ENCODE measurements at regions not wholly inside any gene's neighbourhood (a gene's known extent, or its start where the extent isn't known, plus 50 kb on each side); places are given as distances from the start of the nearest gene placed in this dataset.

DNA sequence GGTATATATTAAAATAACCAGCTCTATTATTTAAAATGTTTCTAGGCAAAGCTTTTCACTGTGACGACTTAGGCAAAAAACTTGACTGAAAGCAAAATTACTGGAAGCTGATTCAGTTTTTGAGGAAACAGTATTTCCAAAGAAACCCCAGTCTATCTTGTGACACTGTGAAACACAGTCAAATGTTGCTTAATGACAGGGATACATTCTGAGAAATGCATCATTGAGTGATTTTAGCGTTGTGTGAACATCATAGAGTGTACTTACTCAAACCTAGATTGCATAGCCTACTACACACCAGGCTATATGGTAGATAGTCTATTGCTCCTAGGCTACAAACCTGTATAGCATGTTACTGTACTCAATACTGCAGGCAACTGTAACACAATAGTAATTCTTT is 116.9 kb upstream of the KCNK1 start:
- Histone ChIP-seq H3K4me1 (ENCODE audit: insufficient read depth) (peaks cover 30% of the 10 kb centered on the region), H3K36me3 (ENCODE audit: insufficient read depth) (no peaks in the 10 kb centered on the region), H3K27me3 (ENCODE audit: insufficient read depth) (no peaks in the 10 kb centered on the region), H3K4me3 (no peak overlapping the region), H4K20me1 (replicated peaks; ENCODE audit: insufficient read depth) (no peaks in the 10 kb centered on the region), H3K4me2 (no peak overlapping the region), H3F3A (replicated peaks; ENCODE audit: low read depth) (no peaks in the 10 kb centered on the region), H3K9me2 (ENCODE audit: insufficient read depth) (0 out of 2 replicates have a peak, but pooled peaks cover 12% of the 10 kb centered on the region), H3K27ac (ENCODE audit: low read depth) (no peak overlapping the region), H2AFZ (no peak overlapping the region), H3K79me2 (replicated peaks; ENCODE audit: insufficient read depth) (no peaks in the 10 kb centered on the region)
- Mint-ChIP-seq H3K4me1 (peaks cover 27% of the 10 kb centered on the region), H3K27me3 (ENCODE audit: insufficient read depth, low read depth, poor library complexity) (no peaks in the 10 kb centered on the region), H3K27ac (no peak overlapping the region), H3K9me3 (peaks cover 4% of the 10 kb centered on the region; the same call in 1 of the 3 replicates), H3K4me3 (no peak overlapping the region), H3K36me3 (ENCODE audit: low read depth) (no peaks in the 10 kb centered on the region)
- no peak for ATAC-seq
- DNase-seq (ENCODE audit: low spot score): no peak
- TF ChIP-seq, protein P1, sequence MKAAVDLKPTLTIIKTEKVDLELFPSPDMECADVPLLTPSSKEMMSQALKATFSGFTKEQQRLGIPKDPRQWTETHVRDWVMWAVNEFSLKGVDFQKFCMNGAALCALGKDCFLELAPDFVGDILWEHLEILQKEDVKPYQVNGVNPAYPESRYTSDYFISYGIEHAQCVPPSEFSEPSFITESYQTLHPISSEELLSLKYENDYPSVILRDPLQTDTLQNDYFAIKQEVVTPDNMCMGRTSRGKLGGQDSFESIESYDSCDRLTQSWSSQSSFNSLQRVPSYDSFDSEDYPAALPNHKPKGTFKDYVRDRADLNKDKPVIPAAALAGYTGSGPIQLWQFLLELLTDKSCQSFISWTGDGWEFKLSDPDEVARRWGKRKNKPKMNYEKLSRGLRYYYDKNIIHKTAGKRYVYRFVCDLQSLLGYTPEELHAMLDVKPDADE (IDR thresholded peaks at IDR 0.05): no peak
- TF ChIP-seq CREB1 (CRISPR knock-in tag; IDR thresholded peaks at IDR 0.05; ENCODE audit: low read depth): no peak
- no peak for TF ChIP-seq STAT1 (IDR thresholded peaks at IDR 0.05; ENCODE audit: unreplicated experiment)
- TF ChIP-seq ZNF331 (CRISPR knock-in tag; IDR thresholded peaks at IDR 0.05; ENCODE audit: low read depth): no peak
- no peak for TF ChIP-seq JUNB (IDR thresholded peaks at IDR 0.05; ENCODE audit: unreplicated experiment)
- TF ChIP-seq, protein P2, sequence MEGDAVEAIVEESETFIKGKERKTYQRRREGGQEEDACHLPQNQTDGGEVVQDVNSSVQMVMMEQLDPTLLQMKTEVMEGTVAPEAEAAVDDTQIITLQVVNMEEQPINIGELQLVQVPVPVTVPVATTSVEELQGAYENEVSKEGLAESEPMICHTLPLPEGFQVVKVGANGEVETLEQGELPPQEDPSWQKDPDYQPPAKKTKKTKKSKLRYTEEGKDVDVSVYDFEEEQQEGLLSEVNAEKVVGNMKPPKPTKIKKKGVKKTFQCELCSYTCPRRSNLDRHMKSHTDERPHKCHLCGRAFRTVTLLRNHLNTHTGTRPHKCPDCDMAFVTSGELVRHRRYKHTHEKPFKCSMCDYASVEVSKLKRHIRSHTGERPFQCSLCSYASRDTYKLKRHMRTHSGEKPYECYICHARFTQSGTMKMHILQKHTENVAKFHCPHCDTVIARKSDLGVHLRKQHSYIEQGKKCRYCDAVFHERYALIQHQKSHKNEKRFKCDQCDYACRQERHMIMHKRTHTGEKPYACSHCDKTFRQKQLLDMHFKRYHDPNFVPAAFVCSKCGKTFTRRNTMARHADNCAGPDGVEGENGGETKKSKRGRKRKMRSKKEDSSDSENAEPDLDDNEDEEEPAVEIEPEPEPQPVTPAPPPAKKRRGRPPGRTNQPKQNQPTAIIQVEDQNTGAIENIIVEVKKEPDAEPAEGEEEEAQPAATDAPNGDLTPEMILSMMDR (conservative IDR thresholded peaks at IDR 0.05; ENCODE audit: low read depth in 2 of 2): no peak

DNA sequence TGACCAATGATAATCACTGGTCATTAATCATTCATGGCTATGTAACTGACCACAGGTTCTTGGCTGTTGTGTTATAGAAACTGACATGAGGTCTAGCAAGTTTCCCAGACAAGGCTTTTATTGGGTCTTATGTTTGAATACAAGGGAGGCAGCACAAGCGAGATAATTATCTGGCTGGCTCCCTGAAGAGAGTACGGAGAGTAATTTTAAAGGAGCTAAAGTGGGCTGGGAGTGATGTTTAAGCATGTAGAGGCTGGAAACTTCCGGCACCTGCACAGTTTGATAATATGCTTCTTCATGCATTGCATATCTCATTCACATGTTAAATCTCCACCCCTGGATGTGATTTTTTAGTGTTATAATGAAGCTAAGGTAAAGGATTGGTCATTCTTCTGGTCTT is 116.2 kb upstream of the KCNK1 start:
- ATAC-seq (no peak), DNase-seq (ENCODE audit: low spot score) (no peak)
- Histone ChIP-seq H3K79me2 (replicated peaks; ENCODE audit: insufficient read depth) (no peaks in the 10 kb centered on the region), H3K27ac (ENCODE audit: low read depth) (no peak overlapping the region), H3K36me3 (ENCODE audit: insufficient read depth) (no peaks in the 10 kb centered on the region), H3F3A (replicated peaks; ENCODE audit: low read depth) (no peaks in the 10 kb centered on the region), H3K27me3 (ENCODE audit: insufficient read depth) (no peaks in the 10 kb centered on the region), H3K4me2 (no peak overlapping the region), H3K4me3 (no peak overlapping the region), H4K20me1 (replicated peaks; ENCODE audit: insufficient read depth) (no peaks in the 10 kb centered on the region), H2AFZ (no peak overlapping the region), H3K9me2 (ENCODE audit: insufficient read depth) (0 out of 2 replicates have a peak, but pooled peaks cover 12% of the 10 kb centered on the region), H3K4me1 (ENCODE audit: insufficient read depth) (peaks cover 24% of the 10 kb centered on the region)
- Mint-ChIP-seq H3K27ac (no peak overlapping the region), H3K36me3 (ENCODE audit: low read depth) (no peaks in the 10 kb centered on the region), H3K4me1 (peaks cover 22% of the 10 kb centered on the region), H3K9me3 (peaks cover 4% of the 10 kb centered on the region; the same call in 1 of the 3 replicates), H3K4me3 (no peak overlapping the region), H3K27me3 (ENCODE audit: insufficient read depth, low read depth, poor library complexity) (no peaks in the 10 kb centered on the region)
- TF ChIP-seq EZH2 (IDR thresholded peaks at IDR 0.05; ENCODE audit: low read depth, unreplicated experiment) (no peak), JUNB (IDR thresholded peaks at IDR 0.05; ENCODE audit: unreplicated experiment) (no peak), POLR2AphosphoS5 (IDR thresholded peaks at IDR 0.05; ENCODE audit: low read depth) (no peak), STAT1 (IDR thresholded peaks at IDR 0.05; ENCODE audit: unreplicated experiment) (no peak), CREB1 (CRISPR knock-in tag; IDR thresholded peaks at IDR 0.05; ENCODE audit: low read depth) (no peak), NANOG (IDR thresholded peaks at IDR 0.05; ENCODE audit: borderline replicate concordance) (no peak)
- TF ChIP-seq, protein P3, sequence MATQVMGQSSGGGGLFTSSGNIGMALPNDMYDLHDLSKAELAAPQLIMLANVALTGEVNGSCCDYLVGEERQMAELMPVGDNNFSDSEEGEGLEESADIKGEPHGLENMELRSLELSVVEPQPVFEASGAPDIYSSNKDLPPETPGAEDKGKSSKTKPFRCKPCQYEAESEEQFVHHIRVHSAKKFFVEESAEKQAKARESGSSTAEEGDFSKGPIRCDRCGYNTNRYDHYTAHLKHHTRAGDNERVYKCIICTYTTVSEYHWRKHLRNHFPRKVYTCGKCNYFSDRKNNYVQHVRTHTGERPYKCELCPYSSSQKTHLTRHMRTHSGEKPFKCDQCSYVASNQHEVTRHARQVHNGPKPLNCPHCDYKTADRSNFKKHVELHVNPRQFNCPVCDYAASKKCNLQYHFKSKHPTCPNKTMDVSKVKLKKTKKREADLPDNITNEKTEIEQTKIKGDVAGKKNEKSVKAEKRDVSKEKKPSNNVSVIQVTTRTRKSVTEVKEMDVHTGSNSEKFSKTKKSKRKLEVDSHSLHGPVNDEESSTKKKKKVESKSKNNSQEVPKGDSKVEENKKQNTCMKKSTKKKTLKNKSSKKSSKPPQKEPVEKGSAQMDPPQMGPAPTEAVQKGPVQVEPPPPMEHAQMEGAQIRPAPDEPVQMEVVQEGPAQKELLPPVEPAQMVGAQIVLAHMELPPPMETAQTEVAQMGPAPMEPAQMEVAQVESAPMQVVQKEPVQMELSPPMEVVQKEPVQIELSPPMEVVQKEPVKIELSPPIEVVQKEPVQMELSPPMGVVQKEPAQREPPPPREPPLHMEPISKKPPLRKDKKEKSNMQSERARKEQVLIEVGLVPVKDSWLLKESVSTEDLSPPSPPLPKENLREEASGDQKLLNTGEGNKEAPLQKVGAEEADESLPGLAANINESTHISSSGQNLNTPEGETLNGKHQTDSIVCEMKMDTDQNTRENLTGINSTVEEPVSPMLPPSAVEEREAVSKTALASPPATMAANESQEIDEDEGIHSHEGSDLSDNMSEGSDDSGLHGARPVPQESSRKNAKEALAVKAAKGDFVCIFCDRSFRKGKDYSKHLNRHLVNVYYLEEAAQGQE (IDR thresholded peaks at IDR 0.05; ENCODE audit: unreplicated experiment): no peak
- TF ChIP-seq, protein P1 (IDR thresholded peaks at IDR 0.05): no peak
- TF ChIP-seq, protein P2 (conservative IDR thresholded peaks at IDR 0.05; ENCODE audit: low read depth in 2 of 2): no peak

Measured in GM23338 (cell line).